ENCODE measurements at regions not wholly inside any gene's neighbourhood (a gene's known extent, or its start where the extent isn't known, plus 50 kb on each side); places are given as distances from the start of the nearest gene placed in this dataset.
"Not testable (repeated sequence)": the region's sequence is repeated elsewhere in the genome, so short reads cannot be mapped to it uniquely, and the experiment has no call there.

- no peak for TF ChIP-seq POLR2A (IDR thresholded peaks at IDR 0.05; ENCODE audit: low read depth, low read length)
- TF ChIP-seq JUN (IDR thresholded peaks at IDR 0.05; ENCODE audit: borderline replicate concordance, insufficient read depth, insufficient read length, low read depth) = no peak
- no peak for TF ChIP-seq EZH2 (IDR thresholded peaks at IDR 0.05; ENCODE audit: borderline replicate concordance, low read depth, low read length, severe bottlenecking)
- TF ChIP-seq POLR2AphosphoS5 (IDR thresholded peaks at IDR 0.05; ENCODE audit: insufficient read depth, low read depth, low read length) = no peak
- TF ChIP-seq CTCF (IDR thresholded peaks at IDR 0.05; ENCODE audit: extremely low read depth in 1 of 2, insufficient read depth in 1 of 2, low read depth in 1 of 2, low read length in 2 of 2) = no peak
- no peak for TF ChIP-seq MYC (IDR thresholded peaks at IDR 0.05; ENCODE audit: low read depth, low read length)
- no peak for TF ChIP-seq FOS (IDR thresholded peaks at IDR 0.05; ENCODE audit: borderline replicate concordance, insufficient read depth, low read length)
- no peak for TF ChIP-seq MAX (IDR thresholded peaks at IDR 0.05; ENCODE audit: insufficient read depth, insufficient read length)
- no peak for TF ChIP-seq GATA2 (IDR thresholded peaks at IDR 0.05; ENCODE audit: insufficient read depth, insufficient read length, low read depth, low read length)
- POLR2A ChIA-PET = no interaction called here
- no peak for DNase-seq (ENCODE audit: low read depth, low spot score)
- dilution Hi-C loops (cut with MboI; ENCODE audit: extremely low pct_ligation_motif_present, low sequenced_read_pairs) = no loop called here
- intact Hi-C loops (cut with micrococcal nuclease) = no loop called here
- Histone ChIP-seq H3K27ac (ENCODE audit: insufficient read depth, low read depth, low read length) (no peak overlapping the region), H3K79me2 (ENCODE audit: control insufficient read depth, insufficient read depth, low read length) (no peaks in the 10 kb centered on the region), H3K36me3 (ENCODE audit: control insufficient read depth in 2 of 2, extremely low read depth in 1 of 2, insufficient read depth in 2 of 2, low read length in 2 of 2) (no peaks in the 10 kb centered on the region), H3K9me3 (replicated peaks; ENCODE audit: control insufficient read depth, insufficient read depth, low read length) (no peaks in the 10 kb centered on the region), H3K9me1 (replicated peaks; ENCODE audit: control insufficient read depth, extremely low read depth, insufficient read depth, low read length) (no peaks in the 10 kb centered on the region), H2AFZ (ENCODE audit: low read depth, low read length) (no peak overlapping the region), H3K4me2 (ENCODE audit: insufficient read depth, low read length) (no peak overlapping the region), H3K4me3 (replicated peaks in 1 of 3; ENCODE audit: insufficient read depth in 1 of 3, low read depth in 1 of 3, low read length in 3 of 3) (no peak overlapping the region), H3K9ac (replicated peaks; ENCODE audit: extremely low read depth, insufficient read depth, low read length) (no peak overlapping the region), H4K20me1 (replicated peaks; ENCODE audit: control insufficient read depth, extremely low read depth, insufficient read depth, low read length) (no peaks in the 10 kb centered on the region), H3K4me1 (ENCODE audit: control insufficient read depth, extremely low read depth, insufficient read depth, low read length) (no peaks in the 10 kb centered on the region), H3K27me3 (ENCODE audit: control insufficient read depth in 2 of 2, insufficient read depth in 2 of 2, low read length in 2 of 2) (no peaks in the 10 kb centered on the region)
- CTCF ChIA-PET = no interaction called here
- no peak for FAIRE-seq
- BruUV-seq (replicated peaks) = no TSS peak
Observed at GRCh38 chrX:131650637-131651410, 107.0 kb downstream of the OR13H1 start.

GRCh38 chrX:131663726-131664125 is 119.9 kb downstream of the OR13H1 start:
- H3K27ac ChIP-seq (ENCODE audit: insufficient read depth, low read depth, low read length); BruUV-seq (replicated peaks); POLR2A ChIA-PET; H3K79me2 ChIP-seq (ENCODE audit: control insufficient read depth, insufficient read depth, low read length); H3K4me3 ChIP-seq (replicated peaks in 1 of 3; ENCODE audit: insufficient read depth in 1 of 3, low read depth in 1 of 3, low read length in 3 of 3); CTCF ChIA-PET; H3K4me2 ChIP-seq (ENCODE audit: insufficient read depth, low read length); H3K27me3 ChIP-seq (ENCODE audit: control insufficient read depth in 2 of 2, insufficient read depth in 2 of 2, low read length in 2 of 2); H3K4me1 ChIP-seq (ENCODE audit: control insufficient read depth, extremely low read depth, insufficient read depth, low read length); dilution Hi-C loops (cut with MboI; ENCODE audit: extremely low pct_ligation_motif_present, low sequenced_read_pairs); H3K36me3 ChIP-seq (ENCODE audit: control insufficient read depth in 2 of 2, extremely low read depth in 1 of 2, insufficient read depth in 2 of 2, low read length in 2 of 2); H3K9ac ChIP-seq (replicated peaks; ENCODE audit: extremely low read depth, insufficient read depth, low read length); H2AFZ ChIP-seq (ENCODE audit: low read depth, low read length); DNase-seq (ENCODE audit: low read depth, low spot score); H3K9me1 ChIP-seq (replicated peaks; ENCODE audit: control insufficient read depth, extremely low read depth, insufficient read depth, low read length); H3K9me3 ChIP-seq (replicated peaks; ENCODE audit: control insufficient read depth, insufficient read depth, low read length); H4K20me1 ChIP-seq (replicated peaks; ENCODE audit: control insufficient read depth, extremely low read depth, insufficient read depth, low read length); intact Hi-C loops (cut with micrococcal nuclease); FAIRE-seq: not testable (repeated sequence)

Measured in endothelial cell of umbilical vein (primary cell).